Kidney glomerular epithelial cell (primary cell): ENCODE measurements at regions not wholly inside any gene's neighbourhood (a gene's known extent, or its start where the extent isn't known, plus 50 kb on each side); places are given as distances from the start of the nearest gene placed in this dataset.
"Not testable (repeated sequence)": the region's sequence is repeated elsewhere in the genome, so short reads cannot be mapped to it uniquely, and the experiment has no call there.

Experiments used
- DNase-seq: peaks from one replicate; lab custom pipeline; 2025; lab: John Stamatoyannopoulos, UW

- no peak for DNase-seq
These were observed 558.0 kb upstream of the TECRL start for GRCh38 chr4:64967286-64967685.

GRCh38 chr4:64960516-64960915 lies 551.3 kb upstream of the TECRL start:
- DNase-seq: no peak

- DNase-seq: peak; percentile 67
These were observed 531.4 kb upstream of the TECRL start for GRCh38 chr4:64940698-64941097.

- DNase-seq: no peak
These were observed 526.3 kb upstream of the TECRL start for GRCh38 chr4:64935469-64936001.

- DNase-seq: no peak
These were observed 502.6 kb upstream of the TECRL start for GRCh38 chr4:64911846-64912245.

GRCh38 chr4:64903986-64904385 lies 494.7 kb upstream of the TECRL start:
- no peak for DNase-seq

- DNase-seq: no peak
These were observed 490.3 kb upstream of the TECRL start for GRCh38 chr4:64899563-64899962.

GRCh38 chr4:64899030-64899429 lies 489.8 kb upstream of the TECRL start:
- not testable (repeated sequence) for DNase-seq

- no peak for DNase-seq
These were observed 488.4 kb upstream of the TECRL start for GRCh38 chr4:64897683-64898082.

- DNase-seq: no peak
These were observed 485.8 kb upstream of the TECRL start for GRCh38 chr4:64895031-64895430.

- no peak for DNase-seq
These were observed 484.0 kb upstream of the TECRL start for GRCh38 chr4:64893205-64893604.

- DNase-seq: no peak
These were observed 480.8 kb upstream of the TECRL start for GRCh38 chr4:64889906-64890610.

GRCh38 chr4:64883087-64883807 lies 474.0 kb upstream of the TECRL start:
- DNase-seq: no peak

GRCh38 chr4:64882311-64883086 lies 473.2 kb upstream of the TECRL start:
- no peak for DNase-seq

- DNase-seq: no peak
These were observed 471.3 kb upstream of the TECRL start for GRCh38 chr4:64880557-64880956.

- no peak for DNase-seq
These were observed 466.8 kb upstream of the TECRL start for GRCh38 chr4:64876021-64876420.

- DNase-seq: no peak
These were observed 461.3 kb upstream of the TECRL start for GRCh38 chr4:64870558-64870957.

GRCh38 chr4:64857815-64858214 lies 448.6 kb upstream of the TECRL start:
- DNase-seq: no peak

- DNase-seq: no peak
These were observed 447.9 kb upstream of the TECRL start for GRCh38 chr4:64857198-64857597.

GRCh38 chr4:64846417-64846816 lies 437.2 kb upstream of the TECRL start:
- no peak for DNase-seq

- no peak for DNase-seq
These were observed 420.5 kb upstream of the TECRL start for GRCh38 chr4:64829749-64830148.

GRCh38 chr4:64824591-64824990 lies 415.3 kb upstream of the TECRL start:
- no peak for DNase-seq

- no peak for DNase-seq
These were observed 413.2 kb upstream of the TECRL start for GRCh38 chr4:64822405-64822804.
